RKO (cell line): ENCODE measurements at regions not wholly inside any gene's neighbourhood (a gene's known extent, or its start where the extent isn't known, plus 50 kb on each side); places are given as distances from the start of the nearest gene placed in this dataset.
"Not testable (repeated sequence)": the region's sequence is repeated elsewhere in the genome, so short reads cannot be mapped to it uniquely, and the experiment has no call there.

ENCODE experiments used
- DNase-seq: peaks from one replicate; pipeline ENCODE4 v3.0.0-alpha.2; 2016; ENCODE audit warnings: low spot score

DNA sequence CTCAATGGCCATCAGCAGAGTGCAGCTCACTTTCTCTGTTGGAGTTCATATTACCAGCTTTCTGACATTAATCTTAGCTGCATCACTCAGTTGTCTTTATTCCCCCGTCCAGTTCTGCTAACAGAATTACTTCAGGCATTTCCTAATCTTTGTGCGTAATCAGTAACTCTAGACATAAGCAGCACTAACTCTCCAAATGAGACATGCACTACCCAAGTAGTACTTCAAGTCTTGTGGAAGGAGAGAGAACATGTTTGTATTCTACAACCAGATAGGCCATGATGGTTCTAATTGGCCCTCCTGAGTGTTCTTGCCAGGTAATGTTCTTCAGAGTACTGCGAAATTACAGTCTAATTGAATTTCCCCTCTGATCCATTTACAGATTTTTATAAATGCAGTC lies 448.5 kb upstream of the RPS6KA3 start:
- DNase-seq: no peak

DNA sequence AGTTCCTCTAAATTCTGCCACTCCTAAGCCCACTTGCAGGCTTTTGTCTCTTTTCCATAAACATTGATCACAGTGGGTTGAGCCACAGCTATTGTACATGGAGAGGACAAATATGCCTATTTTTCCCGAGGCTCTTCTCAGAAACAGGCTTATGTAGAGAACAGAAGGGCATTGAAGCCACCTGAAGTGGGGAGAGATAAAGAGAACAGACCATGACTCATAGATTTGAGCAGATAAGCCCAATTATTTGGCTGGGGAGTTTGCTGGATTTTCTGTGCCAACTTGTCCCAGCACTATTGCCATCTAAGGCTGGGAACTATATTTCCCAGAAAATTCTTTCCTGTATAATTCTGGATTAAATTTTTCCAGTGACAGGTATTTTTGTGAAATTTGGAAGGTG lies 446.1 kb upstream of the RPS6KA3 start:
- no peak for DNase-seq

DNA sequence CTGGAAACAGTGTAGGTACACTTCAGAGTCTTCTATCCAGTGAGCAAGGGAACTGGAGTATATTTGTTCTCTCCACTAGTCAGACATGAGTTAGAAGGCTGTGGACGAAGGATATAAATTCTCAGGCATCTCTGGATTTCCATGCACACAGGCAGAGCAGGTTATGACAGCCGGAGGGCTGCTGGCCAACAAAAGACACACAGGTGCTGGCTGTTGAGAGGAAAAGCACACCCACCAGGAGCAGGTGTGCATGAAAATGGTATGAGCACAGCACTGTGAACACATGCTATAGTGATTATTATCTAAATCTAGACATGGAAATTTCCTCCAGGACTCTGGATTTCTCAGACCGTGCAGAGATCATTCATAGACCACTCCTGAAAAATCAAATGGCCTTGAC lies 444.7 kb upstream of the RPS6KA3 start:
- no peak for DNase-seq

DNA sequence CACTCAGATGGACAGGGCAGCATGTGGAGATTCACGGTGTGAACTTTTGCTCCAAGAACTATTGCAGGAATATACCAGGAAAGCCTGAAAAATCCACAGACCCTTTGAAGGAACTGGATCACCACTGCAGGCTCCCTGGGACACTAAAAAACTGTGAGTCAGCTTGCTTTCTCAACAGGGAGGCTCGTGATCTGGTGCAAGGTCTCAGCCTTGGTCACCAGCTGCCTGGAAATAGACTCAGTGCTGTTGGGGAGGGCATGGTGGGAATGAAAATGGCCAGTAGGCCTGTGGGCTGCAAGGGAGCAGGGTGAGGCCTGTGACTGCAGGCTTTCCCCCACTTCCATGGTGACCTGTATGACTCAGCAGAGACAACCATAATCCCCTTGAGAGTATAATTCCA lies 426.4 kb upstream of the RPS6KA3 start:
- no peak for DNase-seq

DNA sequence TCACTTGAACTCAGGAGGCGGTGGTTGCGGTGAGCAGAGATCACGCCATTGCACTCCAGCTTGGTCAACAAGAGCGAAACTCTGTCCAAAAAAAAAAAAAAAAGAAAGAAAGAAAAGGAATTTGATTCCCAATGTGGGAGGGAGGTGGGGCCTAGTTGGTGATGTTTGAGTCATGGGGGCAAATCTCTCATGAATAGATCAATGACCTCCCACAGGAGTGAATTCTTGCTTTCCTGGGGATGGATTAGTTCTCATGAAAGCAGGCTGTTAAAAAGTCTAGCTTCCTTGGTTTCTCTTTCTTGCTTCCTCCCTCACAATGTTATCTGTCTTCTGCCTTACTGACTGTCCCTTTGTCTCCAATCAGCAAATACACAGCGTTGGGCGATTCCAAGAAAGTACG lies 419.5 kb upstream of the RPS6KA3 start:
- no peak for DNase-seq

DNA sequence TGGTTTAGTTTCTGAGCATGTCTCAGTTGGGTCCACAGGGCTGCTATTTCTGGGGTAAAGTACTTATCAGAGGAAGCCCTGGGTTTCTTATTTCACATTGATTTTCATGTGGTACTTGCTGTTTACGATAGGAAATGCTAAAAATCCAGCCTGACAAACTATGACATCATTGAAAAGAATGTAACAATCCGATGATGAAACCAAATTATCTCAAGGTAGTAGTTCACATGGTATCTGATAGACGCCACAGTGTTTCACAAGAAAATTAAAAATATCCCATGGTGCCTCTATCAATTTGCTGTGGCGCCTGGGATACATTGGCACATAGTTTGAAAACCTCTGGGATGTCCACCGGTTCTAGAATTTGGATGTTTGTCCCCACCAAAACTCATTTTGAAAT lies 418.9 kb upstream of the RPS6KA3 start:
- no peak for DNase-seq

DNA sequence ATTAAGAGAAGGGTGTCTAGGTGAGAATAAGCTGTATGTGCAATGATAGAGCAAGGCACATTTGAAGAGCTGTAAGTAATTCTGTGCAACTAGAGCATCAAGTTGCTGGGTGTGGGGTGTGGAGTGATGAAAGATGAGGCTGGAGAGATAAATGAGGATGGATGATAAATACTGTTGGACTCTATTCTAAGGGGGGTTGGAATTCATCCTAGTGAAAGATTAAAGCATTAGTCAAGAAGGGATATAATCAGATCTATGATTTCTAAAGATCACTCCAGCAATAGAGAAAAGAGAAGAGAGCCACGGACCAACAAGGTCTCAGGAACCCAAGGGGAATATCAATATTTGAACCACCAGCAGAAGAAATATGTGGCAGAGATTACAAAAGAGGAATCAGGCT lies 415.0 kb upstream of the RPS6KA3 start:
- no peak for DNase-seq

DNA sequence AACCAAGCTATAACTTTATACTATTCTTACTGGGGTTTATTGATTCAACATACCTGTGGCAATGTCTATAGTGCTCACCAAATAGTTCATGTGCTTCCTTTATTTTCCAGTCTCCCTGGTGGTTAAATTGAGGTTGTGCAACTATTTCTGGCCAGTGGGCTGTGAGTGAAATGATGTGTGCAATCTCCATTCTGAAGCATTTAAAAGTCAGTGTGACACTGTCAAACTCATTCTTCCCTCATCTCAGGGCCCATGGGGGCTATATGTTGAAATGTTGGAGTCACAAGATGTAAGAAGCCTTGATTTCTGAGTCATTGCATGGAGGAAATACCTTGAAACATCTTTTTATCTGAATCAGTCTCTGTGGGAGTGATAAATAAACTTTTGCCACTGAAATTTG lies 414.3 kb upstream of the RPS6KA3 start:
- DNase-seq: no peak

DNA sequence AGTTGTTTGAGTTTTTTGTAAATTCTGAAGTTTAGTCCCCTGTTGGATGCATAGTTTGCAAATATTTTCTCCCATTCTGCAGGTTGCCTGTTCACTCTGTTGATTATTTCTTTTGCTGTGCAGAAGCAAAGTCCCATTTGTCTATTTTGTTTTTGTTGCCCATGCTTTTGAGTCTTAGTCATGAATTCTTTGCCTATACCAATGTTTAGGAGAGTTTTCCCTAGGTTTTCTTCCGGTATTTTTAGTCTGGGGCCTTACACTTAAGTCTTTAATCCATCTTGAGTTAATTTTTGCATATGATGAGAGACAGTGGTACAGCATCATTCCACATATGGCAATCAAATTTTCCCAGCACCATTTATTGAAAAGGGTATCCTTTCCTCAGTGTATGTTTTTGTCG lies 405.8 kb upstream of the RPS6KA3 start:
- no peak for DNase-seq

DNA sequence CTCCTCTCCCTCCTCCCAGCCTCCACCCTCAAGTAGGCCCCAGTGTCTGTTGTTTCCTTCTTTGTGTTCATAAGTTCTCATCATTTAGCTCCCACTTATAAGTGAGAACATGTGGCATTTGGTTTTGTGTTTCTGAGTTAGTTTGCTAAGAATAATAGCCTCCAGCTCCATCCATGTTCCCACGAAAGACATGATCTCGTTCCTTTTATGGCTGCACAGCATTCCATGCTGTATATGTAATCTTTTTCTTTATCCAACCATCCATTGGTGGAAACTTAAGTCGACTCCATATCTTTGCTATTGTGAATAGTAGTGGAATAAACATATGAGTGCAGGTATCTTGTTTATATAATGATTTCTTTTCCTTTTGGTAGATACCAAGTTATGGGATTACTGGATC lies 405.0 kb upstream of the RPS6KA3 start:
- DNase-seq: not testable (repeated sequence)

DNA sequence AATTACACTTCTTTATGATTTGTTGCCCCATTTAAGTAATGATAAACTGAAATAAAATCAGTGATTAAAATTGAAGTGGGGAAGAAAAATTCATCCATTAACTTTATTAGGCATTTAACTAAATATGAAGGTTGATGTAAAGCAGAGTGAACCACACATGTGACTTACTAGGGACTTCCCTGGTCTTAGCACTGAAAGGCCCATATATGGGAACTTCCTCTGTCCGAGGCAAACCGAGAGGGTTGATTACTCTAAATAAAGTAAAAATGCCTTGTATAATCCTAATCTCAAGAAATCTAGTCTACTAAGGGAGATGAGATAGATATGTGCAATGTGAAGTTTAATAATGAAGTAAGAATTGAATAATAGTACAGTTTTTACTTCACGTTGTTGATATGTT lies 403.9 kb upstream of the RPS6KA3 start:
- DNase-seq: no peak

DNA sequence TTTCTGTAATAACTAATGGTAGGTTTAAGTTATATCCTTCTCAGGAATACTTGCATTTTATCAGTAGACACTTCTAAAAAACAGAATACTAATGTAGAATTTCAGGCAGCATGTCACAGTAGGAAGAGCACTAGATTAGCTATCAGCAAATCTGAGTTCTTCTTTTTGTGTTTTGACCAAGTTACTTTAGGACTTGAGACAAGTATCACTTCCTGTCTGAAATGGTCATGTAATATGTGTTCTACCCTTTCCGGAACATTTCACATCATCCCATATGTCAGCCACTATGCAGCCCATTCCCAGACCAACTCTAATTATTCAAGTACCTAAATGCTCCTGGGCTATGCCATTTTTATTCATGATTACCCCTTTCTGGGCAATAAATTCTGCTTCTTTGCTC lies 401.8 kb upstream of the RPS6KA3 start:
- no peak for DNase-seq

DNA sequence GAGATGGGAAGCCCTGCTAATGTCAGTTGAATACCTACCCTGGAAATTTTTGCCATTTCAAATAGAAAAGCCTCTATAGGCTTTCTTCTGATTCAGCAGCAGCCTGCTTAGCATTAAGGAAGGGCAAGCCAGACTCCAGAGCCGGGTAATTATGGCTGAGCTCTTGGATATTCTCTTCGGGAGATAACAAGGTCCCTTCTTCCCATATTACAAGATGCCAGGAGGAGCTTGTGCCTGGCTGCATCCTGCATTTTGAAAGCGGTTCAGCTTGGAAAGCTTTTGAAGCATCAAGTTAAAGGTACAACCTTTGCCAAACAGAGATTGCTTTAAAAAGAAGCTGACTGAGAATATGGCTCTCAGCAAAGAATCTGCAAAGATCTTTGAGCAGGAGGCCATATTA lies 399.6 kb upstream of the RPS6KA3 start:
- DNase-seq: no peak

DNA sequence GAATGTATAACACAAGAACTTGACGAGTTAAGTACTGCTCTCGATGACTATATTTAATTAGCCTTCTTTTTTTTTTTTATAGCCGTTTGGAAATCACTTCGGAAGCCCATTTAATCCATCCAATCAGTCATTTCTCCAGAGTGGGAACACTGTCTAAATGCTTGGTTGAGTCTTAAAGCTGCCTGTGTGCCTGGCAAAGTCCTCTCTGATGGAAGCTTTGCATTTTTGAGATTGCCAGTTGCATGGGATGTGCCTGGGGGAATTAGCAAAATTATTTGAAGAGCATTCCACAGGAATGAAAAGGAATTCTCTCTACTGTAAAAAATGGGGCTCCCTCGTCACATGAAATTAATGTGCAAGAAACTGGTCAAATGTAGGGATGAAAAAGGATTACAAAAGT lies 398.8 kb upstream of the RPS6KA3 start:
- DNase-seq: no peak

DNA sequence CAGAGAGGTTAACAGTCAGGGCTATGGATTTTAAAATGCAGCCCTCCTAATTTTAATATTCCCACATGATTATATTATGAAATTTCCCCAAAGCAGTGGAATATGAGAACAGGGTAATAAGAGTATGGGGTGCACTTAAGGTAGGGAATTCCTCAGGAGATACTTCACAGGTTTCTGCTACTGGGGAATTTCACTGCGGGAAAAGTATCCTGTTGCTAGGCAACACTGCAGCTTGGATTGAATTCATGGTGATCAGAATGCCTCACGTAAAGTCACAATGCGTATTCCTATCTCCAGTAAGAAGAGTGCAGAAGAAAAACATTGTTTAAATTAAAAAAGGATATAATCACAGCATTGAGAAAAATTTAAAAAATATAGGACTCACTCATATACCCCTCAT lies 398.1 kb upstream of the RPS6KA3 start:
- DNase-seq: no peak

DNA sequence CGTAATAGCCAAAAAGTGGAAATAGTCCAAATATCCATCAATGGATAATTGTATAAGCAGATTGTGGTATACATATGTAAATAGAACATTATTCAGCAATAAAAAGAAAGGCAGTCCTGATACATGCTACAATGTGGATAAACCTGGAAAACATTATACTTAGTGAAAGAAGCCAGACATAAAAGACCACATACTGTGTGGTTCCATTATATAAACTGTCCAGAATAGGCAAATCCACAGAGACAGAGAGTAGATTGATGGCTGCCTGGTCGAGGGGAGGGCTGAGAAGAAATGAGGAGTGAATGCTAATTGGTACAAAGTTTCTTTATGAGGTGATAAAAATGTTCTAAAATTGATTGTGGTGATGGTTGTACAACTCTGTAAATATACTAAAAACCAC lies 397.4 kb upstream of the RPS6KA3 start:
- no peak for DNase-seq

DNA sequence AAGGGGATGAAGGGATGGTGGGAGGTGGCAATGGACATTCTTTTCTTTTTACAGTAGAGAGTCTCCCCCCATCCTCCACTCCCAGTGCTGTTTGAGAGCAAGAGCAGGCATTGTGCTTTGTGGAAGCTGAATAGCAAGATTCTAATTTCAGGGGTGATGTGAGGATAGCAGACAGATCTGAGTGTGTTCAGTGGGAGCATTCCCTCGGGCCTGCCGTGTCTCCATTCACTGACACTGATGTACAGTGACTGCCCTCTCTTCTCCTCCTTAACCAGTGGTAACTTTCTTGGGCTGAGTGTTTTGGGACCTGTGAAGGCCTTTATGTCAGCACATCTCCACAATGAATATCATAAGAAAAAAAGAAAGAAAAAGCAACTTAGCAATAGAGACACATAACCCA lies 396.6 kb upstream of the RPS6KA3 start:
- DNase-seq: no peak

DNA sequence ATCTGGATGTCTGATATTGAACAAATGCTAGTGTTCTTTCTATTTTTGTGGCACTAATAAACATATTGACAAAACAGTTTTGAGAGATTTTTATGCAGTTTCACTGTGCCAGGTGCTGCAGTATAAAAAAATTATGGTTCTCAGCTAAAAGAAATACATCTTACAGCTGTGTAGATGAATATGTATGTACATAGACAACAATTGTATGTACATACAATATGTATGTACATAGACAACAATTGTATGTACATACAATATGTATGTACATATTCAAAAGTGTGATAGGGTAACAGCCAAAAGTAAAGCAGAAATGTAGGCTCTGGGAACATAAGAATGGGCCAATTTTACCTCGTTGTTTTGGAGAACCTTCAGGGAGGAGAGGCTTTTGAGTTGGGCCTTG lies 390.0 kb upstream of the RPS6KA3 start:
- DNase-seq: no peak

DNA sequence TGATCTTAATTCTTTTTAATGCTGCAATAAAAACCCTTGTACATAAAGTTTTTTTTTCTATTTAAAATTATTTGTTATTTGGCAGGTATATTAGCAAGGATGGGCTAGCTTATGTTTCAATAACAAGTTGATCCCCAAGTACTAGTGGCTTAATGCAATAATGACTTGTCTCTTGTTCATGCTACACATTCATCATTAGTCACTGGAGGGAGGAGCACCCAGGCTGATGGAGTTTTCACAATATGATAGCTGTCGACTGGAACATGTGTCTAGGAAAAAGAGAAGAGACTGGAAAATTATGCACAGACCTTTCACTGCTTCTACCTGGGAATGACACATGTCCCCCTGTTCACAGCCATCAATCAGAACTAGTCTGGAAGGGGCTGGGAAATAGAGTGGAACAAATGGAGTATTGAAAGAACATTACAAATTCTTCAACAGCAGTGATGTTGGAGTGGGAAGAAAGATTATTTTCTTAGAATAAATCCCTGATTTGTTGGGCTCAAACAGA lies 387.9 kb upstream of the RPS6KA3 start:
- peak; percentile 50 for DNase-seq

DNA sequence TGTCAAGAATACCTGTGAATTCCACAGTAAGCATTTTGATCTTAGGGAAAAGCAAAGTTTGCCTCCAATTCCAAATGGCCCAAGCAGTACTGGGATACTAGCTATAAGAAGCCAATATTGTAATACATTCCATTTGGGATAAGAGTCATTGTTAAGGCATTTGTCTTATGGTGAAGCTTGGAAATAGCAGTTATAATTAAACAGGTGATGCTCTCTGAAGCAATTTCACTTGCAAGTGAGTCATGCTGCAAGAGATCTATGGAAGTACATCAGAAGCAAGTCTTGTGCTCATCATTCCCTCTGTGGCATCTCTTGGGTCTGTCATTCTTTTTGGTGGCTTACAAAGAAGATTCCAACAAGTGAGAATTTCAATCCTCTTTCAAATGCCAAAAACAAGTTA lies 386.4 kb upstream of the RPS6KA3 start:
- no peak for DNase-seq

DNA sequence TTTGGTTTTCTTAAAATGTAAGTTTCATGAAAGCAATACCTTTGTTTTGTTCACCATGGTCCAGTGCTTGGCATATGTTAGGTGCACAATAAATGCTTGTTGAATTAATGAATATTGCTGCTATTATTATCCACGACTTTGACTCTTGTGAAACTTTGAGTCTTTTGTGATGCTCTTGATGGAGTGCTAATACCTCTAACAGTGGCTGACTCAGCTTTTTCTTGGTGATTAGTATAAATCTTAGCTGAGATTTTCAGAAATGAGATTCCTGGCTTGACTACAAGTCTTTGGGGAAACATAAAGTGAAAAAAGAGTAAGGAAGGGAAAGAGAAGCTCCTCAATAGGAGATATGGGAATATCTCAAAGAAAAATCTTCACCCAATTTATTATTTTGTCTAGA lies 375.2 kb upstream of the RPS6KA3 start:
- DNase-seq: no peak

DNA sequence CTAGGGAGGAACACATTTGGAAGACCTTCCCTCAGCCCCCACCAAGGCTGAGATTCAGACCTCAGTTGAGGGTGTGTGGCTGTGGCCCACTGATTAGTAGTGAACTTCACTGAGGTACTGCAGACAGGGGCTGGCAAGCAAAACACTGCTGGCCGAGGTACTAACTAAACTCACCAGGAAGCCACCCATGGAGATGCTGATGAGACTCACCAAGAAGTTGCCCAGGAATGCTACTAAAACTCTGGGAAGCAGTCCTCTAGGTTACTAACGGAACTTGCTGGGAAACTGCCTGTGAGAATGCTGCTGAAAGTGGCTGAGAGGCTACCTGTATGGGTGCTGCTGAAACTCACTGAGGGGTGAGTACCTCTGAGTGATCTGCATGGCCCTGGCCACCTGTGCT lies 372.4 kb upstream of the RPS6KA3 start:
- DNase-seq: no peak

DNA sequence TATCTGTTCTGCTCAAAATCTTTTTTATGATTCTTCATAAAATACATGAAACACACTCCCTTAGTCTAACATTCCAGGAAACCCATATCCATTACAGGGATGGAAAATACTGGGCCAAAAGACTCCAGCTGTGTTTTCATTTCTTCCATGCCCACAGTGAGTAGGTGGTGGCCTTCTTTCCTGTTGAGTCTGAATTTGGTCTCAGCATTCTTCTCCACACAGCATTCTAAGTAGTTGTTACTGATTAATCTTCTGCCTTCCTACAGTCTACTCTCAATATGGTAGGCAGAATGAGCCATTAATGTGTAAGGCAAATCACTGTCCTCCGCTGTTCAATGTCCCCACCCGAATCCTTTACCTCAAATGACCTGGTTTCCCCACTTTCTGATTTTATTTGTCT lies 370.6 kb upstream of the RPS6KA3 start:
- DNase-seq: no peak

DNA sequence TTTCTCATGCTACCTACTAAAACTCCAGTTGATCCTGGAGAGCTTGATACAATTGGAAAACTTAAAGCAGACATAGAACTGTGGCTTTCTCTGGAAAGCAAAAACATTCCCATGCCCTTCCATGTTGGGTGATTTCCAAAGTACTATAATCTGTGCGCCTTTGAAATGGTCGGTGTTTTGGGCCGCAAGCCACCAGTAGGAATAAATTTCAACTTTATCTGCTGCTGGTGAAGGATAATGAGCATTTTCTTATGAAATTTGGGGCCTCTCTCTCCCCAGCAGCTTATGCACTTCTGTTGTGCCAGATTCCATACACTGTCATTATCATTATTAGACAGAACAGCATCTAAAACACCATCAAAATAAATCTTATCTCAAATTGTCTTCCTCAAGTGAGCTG lies 366.7 kb upstream of the RPS6KA3 start:
- DNase-seq: no peak

DNA sequence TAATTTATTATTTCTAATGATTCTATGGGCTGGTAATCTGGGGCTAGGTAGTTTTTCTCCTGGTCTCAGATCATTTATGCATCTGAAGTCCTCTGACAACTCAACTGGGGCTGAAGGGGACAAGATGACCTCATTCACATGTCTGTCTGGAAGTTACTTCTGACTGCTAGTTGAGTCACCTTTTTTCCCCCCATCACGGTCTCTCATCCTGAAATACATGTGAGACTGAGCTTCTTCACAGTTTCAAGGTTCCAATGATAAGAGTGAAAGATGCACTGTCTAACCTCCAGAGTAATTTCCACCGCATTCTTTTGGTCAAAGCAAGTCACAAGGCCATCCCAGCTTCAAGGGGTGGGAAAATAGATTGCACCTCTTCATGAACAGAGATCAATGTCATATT lies 356.7 kb upstream of the RPS6KA3 start:
- peak; percentile 39 for DNase-seq
